HCT116 (cell line): ENCODE measurements at regions not wholly inside any gene's neighbourhood (a gene's known extent, or its start where the extent isn't known, plus 50 kb on each side); places are given as distances from the start of the nearest gene placed in this dataset.

Experiments
- ATAC-seq: fragments of 200-7000 bp; cut with Tn5 transposase; 2 replicates; pipeline ENCODE4 v1.9.1; 2020; ENCODE audit warnings: mild to moderate bottlenecking, moderate library complexity
- BruUV-seq: library from RNA; stranded (reverse); fragments of 400-500 nt; replicated peaks from 2 replicates; lab custom pipeline; 2021; lab: Mats Ljungman, UMichigan
- CTCF ChIA-PET: fragments of 300-600 bp; sonication (Branson Sonifier 250); formaldehyde crosslinking; loops from one replicate; lab custom pipeline; 2021; ENCODE audit warnings: antibody characterized with exemption; lab: Charles Lee
- POLR2A ChIA-PET: fragments of 300-600, 350-600 bp; sonication (Branson Sonifier 250); formaldehyde crosslinking; loops from one replicate; lab custom pipeline; 2021; ENCODE audit warnings: antibody characterized with exemption; lab: Charles Lee
- RAD21 ChIA-PET, 2 experiments: fragments of 300-600 bp; sonication (Branson Sonifier 250); formaldehyde crosslinking; loops; one replicate each; lab custom pipeline; 2023; ENCODE audit warnings: low total read pairs in 2 of 2; ENCODE audit not compliant: uncharacterized antibody in 2 of 2, unreplicated experiment in 2 of 2, low non-redundant PET in 1 of 2; lab: Charles Lee
- DNase-seq: peaks from one replicate; pipeline ENCODE4 v3.0.0-alpha.2; 2010; ENCODE audit warnings: low read depth, low spot score
- H2AFZ ChIP-seq: fragments of 200-600 bp; shearing (Covaris generic), sonication (generic); 2 replicates; pipeline ENCODE4 v1.6.1; 2017; ENCODE audit warnings: low read depth, mixed run types, mixed read lengths, antibody characterized with exemption, low read length; ENCODE audit not compliant: poor library complexity, severe bottlenecking
- H3K27ac ChIP-seq: 2 replicates; pipeline ENCODE4 v1.5.1; 2012; ENCODE audit warnings: low read depth, low read length
- H3K27me3 ChIP-seq: fragments of 200-600 bp; sonication (generic); 2 replicates; pipeline ENCODE4 v1.6.1; 2016; ENCODE audit warnings: mixed run types, low read length, mixed read lengths; ENCODE audit not compliant: insufficient read depth
- H3K36me3 ChIP-seq, 2 experiments: fragments of 200-500 bp in 1 of 2; fragments of 200-600 bp in 1 of 2; sonication (Bioruptor generic) in 1 of 2; sonication (generic) in 1 of 2; 2 replicates each; pipeline versions ENCODE4 v1.5.1 to v1.6.1; 2014 to 2016; ENCODE audit warnings: low read length in 2 of 2, inconsistent platforms in 1 of 2, mixed read lengths in 1 of 2, mixed run types in 1 of 2; ENCODE audit not compliant: insufficient read depth in 2 of 2, control insufficient read depth in 1 of 2
- H3K4me1 ChIP-seq, 2 experiments: fragments of 200-600 bp in 1 of 2; sonication (generic) in 1 of 2; 2 replicates each; pipeline versions ENCODE4 v1.5.1 to v1.6.1; 2012 to 2017; ENCODE audit warnings: low read length in 2 of 2, inconsistent platforms in 1 of 2, mild to moderate bottlenecking in 1 of 2, mixed read lengths in 1 of 2, mixed run types in 1 of 2, moderate library complexity in 1 of 2; ENCODE audit not compliant: insufficient read depth in 2 of 2, control insufficient read depth in 1 of 2
- H3K4me2 ChIP-seq: fragments of 200-600 bp; sonication (generic); 2 replicates; pipeline ENCODE4 v1.6.1; 2017; ENCODE audit warnings: mixed run types, low read length, mixed read lengths
- H3K4me3 ChIP-seq, 2 experiments: fragments of 200-600 bp in 1 of 2; sonication (generic) in 1 of 2; replicated peaks in 1 of 2; 2 replicates each; pipeline ENCODE4 v1.5.1; 2011 to 2016; ENCODE audit warnings: low read length in 2 of 2, control low read depth in 1 of 2, low read depth in 1 of 2, mild to moderate bottlenecking in 1 of 2, mixed read lengths in 1 of 2, mixed run types in 1 of 2
- H3K79me2 ChIP-seq: fragments of 200-600 bp; sonication (generic); 2 replicates; pipeline ENCODE4 v1.6.1; 2017; ENCODE audit warnings: mild to moderate bottlenecking, mixed run types, low read length, moderate library complexity, mixed read lengths; ENCODE audit not compliant: insufficient read depth
- H3K9ac ChIP-seq: fragments of 200-600 bp; sonication (generic); 2 replicates; pipeline ENCODE4 v1.6.1; 2016; ENCODE audit warnings: low read length, mixed read lengths
- H3K9me2 ChIP-seq: fragments of 200-600 bp; sonication (generic), shearing (Covaris generic); 2 replicates; pipeline ENCODE4 v1.6.1; 2017; ENCODE audit warnings: mixed run types, mild to moderate bottlenecking, moderate library complexity; ENCODE audit not compliant: insufficient read depth
- H3K9me3 ChIP-seq, 2 experiments: fragments of 200-500 bp in 1 of 2; fragments of 200-600 bp in 1 of 2; sonication (Bioruptor generic) in 1 of 2; sonication (generic) in 1 of 2; 2 replicates each; pipeline ENCODE4 v1.6.1; 2014 to 2017; ENCODE audit warnings: low read length in 2 of 2, mixed read lengths in 2 of 2, inconsistent platforms in 1 of 2, low read depth in 1 of 2, mild to moderate bottlenecking in 1 of 2, mixed run types in 1 of 2, moderate library complexity in 1 of 2; ENCODE audit not compliant: control insufficient read depth in 1 of 2, insufficient read depth in 1 of 2
- H4K20me1 ChIP-seq: fragments of 200-600 bp; sonication (generic), shearing (Covaris generic); 2 replicates; pipeline ENCODE4 v1.6.1; 2017; ENCODE audit warnings: mixed run types, mild to moderate bottlenecking, moderate library complexity; ENCODE audit not compliant: insufficient read depth
- ATF3 ChIP-seq: IDR thresholded peaks from 2 replicates; pipeline ENCODE4 v1.6.1; 2012
- CTCF ChIP-seq, 3 experiments: fragments of 200-600 bp in 1 of 3; sonication (generic) in 1 of 3; IDR thresholded peaks in 2 of 3; conservative IDR thresholded peaks in 1 of 3; 2 replicates each; pipeline ENCODE4 v1.5.1; 2012 to 2017; ENCODE audit warnings: low read depth in 2 of 3, low read length in 2 of 3, antibody characterized with exemption in 1 of 3, borderline replicate concordance in 1 of 3, control low read depth in 1 of 3, mild to moderate bottlenecking in 1 of 3, mixed read lengths in 1 of 3, mixed run types in 1 of 3, moderate library complexity in 1 of 3; ENCODE audit not compliant: insufficient read depth in 1 of 3
- EGR1 ChIP-seq: IDR thresholded peaks from 2 replicates; pipeline ENCODE4 v1.6.1; 2012; ENCODE audit warnings: low read depth
- ELF1 ChIP-seq: IDR thresholded peaks from 2 replicates; pipeline ENCODE4 v1.6.1; 2012; ENCODE audit warnings: low read depth, borderline replicate concordance
- EZH2 ChIP-seq: fragments of 200-600 bp; sonication (generic); IDR thresholded peaks from 2 replicates; pipeline ENCODE4 v1.6.1; 2017; ENCODE audit warnings: antibody characterized with exemption, mixed run types
- POLR2AphosphoS5 ChIP-seq: IDR thresholded peaks from 2 replicates; pipeline ENCODE4 v1.6.1; 2011; ENCODE audit warnings: mild to moderate bottlenecking, low read depth, low read length, moderate library complexity
- RAD21 ChIP-seq: IDR thresholded peaks from 2 replicates; pipeline ENCODE4 v1.6.1; 2012; ENCODE audit warnings: low read depth, mild to moderate bottlenecking
- REST ChIP-seq: IDR thresholded peaks from 2 replicates; pipeline ENCODE4 v1.6.1; 2012; ENCODE audit warnings: low read depth
- SIN3A ChIP-seq: IDR thresholded peaks from 2 replicates; pipeline ENCODE4 v1.6.1; 2012; ENCODE audit warnings: low read depth
- SP1 ChIP-seq: IDR thresholded peaks from 2 replicates; pipeline ENCODE4 v1.6.1; 2012; ENCODE audit warnings: low read depth
- TCF7L2 ChIP-seq: IDR thresholded peaks from 2 replicates; pipeline ENCODE4 v1.7.0; 2011; ENCODE audit warnings: borderline replicate concordance, inconsistent platforms; ENCODE audit not compliant: insufficient read depth, insufficient read length; ENCODE audit errors: extremely low read depth
- intact Hi-C: fragments of 100-400 bp; cut with micrococcal nuclease; formaldehyde crosslinking; loops from 2 replicates; pipeline ENCODE4 v1.10.0; 2022

GRCh38 chr12:22982635-22983034 lies 357.7 kb downstream of the ETNK1 start (continued):
- TF ChIP-seq ATF3 (no peak), ELF1 (no peak), RAD21 (no peak), EGR1 (no peak)

- TF ChIP-seq EGR1 (no peak), EZH2 (no peak), ELF1 (no peak), POLR2AphosphoS5 (no peak), ATF3 (no peak), SP1 (no peak)
- ATAC-seq (no peak), DNase-seq (no peak)
- ChIA-PET CTCF (no interaction called here), POLR2A (no interaction called here), RAD21 (no interaction called here)
- Histone ChIP-seq H3K9me3 (no peaks in the 10 kb centered on the region), H3K79me2 (no peaks in the 10 kb centered on the region), H2AFZ (no peak overlapping the region), H3K36me3 (no peaks in the 10 kb centered on the region), H4K20me1 (no peaks in the 10 kb centered on the region), H3K27ac (no peak overlapping the region), H3K27me3 (no peaks in the 10 kb centered on the region), H3K9me2 (no peaks in the 10 kb centered on the region), H3K4me2 (no peak overlapping the region), H3K4me3 (no peak overlapping the region), H3K4me1 (no peaks in the 10 kb centered on the region), H3K9ac (no peak overlapping the region)
- BruUV-seq = no TSS peak
- intact Hi-C loops = no loop called here
These were observed 362.0 kb downstream of the ETNK1 start for GRCh38 chr12:22986997-22987396.

GRCh38 chr12:22990501-22990900 lies 365.5 kb downstream of the ETNK1 start:
- ATAC-seq (no peak), DNase-seq (no peak)
- no peaks in the 10 kb centered on the region for H3K9me2 ChIP-seq
- RAD21 ChIA-PET = no interaction called here
- CTCF ChIA-PET = no interaction called here
- no peak overlapping the region for H3K4me2 ChIP-seq
- POLR2A ChIA-PET = no interaction called here
- no peaks in the 10 kb centered on the region for H3K79me2 ChIP-seq
- H3K27me3 ChIP-seq = no peaks in the 10 kb centered on the region
- H3K27ac ChIP-seq = no peak overlapping the region
- H3K9ac ChIP-seq = no peak overlapping the region
- intact Hi-C loops = no loop called here
- no peaks in the 10 kb centered on the region for H3K4me1 ChIP-seq
- H3K4me3 ChIP-seq = no peak overlapping the region
- no peaks in the 10 kb centered on the region for H3K9me3 ChIP-seq
- no peak overlapping the region for H2AFZ ChIP-seq
- no TSS peak for BruUV-seq
- no peaks in the 10 kb centered on the region for H3K36me3 ChIP-seq
- H4K20me1 ChIP-seq = no peaks in the 10 kb centered on the region
- no peak for TF ChIP-seq EZH2
- TF ChIP-seq REST = no peak
- no peak for TF ChIP-seq EGR1
- TF ChIP-seq CTCF (IDR thresholded peaks at IDR 0.05 in 2 of 3, conservative IDR thresholded peaks at IDR 0.05 in 1 of 3; ENCODE audit: borderline replicate concordance in 1 of 3, insufficient read depth in 1 of 3, low read depth in 2 of 3, low read length in 2 of 3) = no peak
- no peak for TF ChIP-seq RAD21
- TF ChIP-seq ELF1 = no peak
- TF ChIP-seq TCF7L2 = no peak
- TF ChIP-seq SIN3A = no peak
- no peak for TF ChIP-seq ATF3
- TF ChIP-seq POLR2AphosphoS5 = no peak
